WTC11 (cell line): ENCODE measurements at regions not wholly inside any gene's neighbourhood (a gene's known extent, or its start where the extent isn't known, plus 50 kb on each side); places are given as distances from the start of the nearest gene placed in this dataset.

Experiments
- CTCF ChIP-seq: fragments of 200-600 bp; IDR thresholded peaks from 2 replicates; pipeline ENCODE4 v1.8.0; 2022; ENCODE audit warnings: antibody characterized with exemption
- ELF4 ChIP-seq: sonication (generic); formaldehyde crosslinking; IDR thresholded peaks from 2 replicates; pipeline ENCODE4 v1.8.1; 2022; ENCODE audit warnings: low read depth, mild to moderate bottlenecking, moderate library complexity, missing genetic modification reagents
- GABPB1 ChIP-seq: sonication (generic); formaldehyde crosslinking; IDR thresholded peaks from 2 replicates; pipeline ENCODE4 v1.8.1; 2023; ENCODE audit warnings: mild to moderate bottlenecking, missing genetic modification reagents
- OVOL2 ChIP-seq: fragments of 250-450 bp; sonication (Bioruptor Pico); IDR thresholded peaks from 2 replicates; pipeline ENCODE4 v1.9.0; 2021; ENCODE audit warnings: mild to moderate bottlenecking, borderline replicate concordance

- TF ChIP-seq CTCF (no peak), ELF4 (CRISPR knock-in tag) (no peak), GABPB1 (CRISPR knock-in tag) (no peak), OVOL2 (CRISPR knock-in tag) (no peak)
Measured at GRCh38 chr4:129453524-129454200, 357.7 kb downstream of the C4orf33 start.
